ENCODE measurements at regions not wholly inside any gene's neighbourhood (a gene's known extent, or its start where the extent isn't known, plus 50 kb on each side); places are given as distances from the start of the nearest gene placed in this dataset.

GRCh38 chr1:194959795-194960194 lies 1648.4 kb downstream of the KCNT2 start:
- no peak for FAIRE-seq
- no peaks in the 10 kb centered on the region for H3K9me3 ChIP-seq (ENCODE audit: control insufficient read depth in 2 of 2, insufficient read depth in 1 of 2, low read depth in 1 of 2, low read length in 1 of 2)

GRCh38 chr1:194952171-194952570 lies 1656.1 kb downstream of the KCNT2 start:
- Histone ChIP-seq H3K9me3 (ENCODE audit: control insufficient read depth in 2 of 2, insufficient read depth in 1 of 2, low read depth in 1 of 2, low read length in 1 of 2) (no peaks in the 10 kb centered on the region), H3K4me1 (ENCODE audit: control insufficient read depth in 3 of 3, insufficient read depth in 2 of 3, low read depth in 1 of 3, low read length in 2 of 3) (no peaks in the 10 kb centered on the region), H3K36me3 (ENCODE audit: control insufficient read depth in 3 of 3, insufficient read depth in 2 of 3, low read depth in 1 of 3, low read length in 3 of 3) (no peaks in the 10 kb centered on the region), H3K27ac (ENCODE audit: low read depth in 1 of 3, low read length in 2 of 3) (no peak overlapping the region), H3K27me3 (ENCODE audit: control insufficient read depth in 3 of 3, insufficient read depth in 3 of 3, low read length in 3 of 3) (no peaks in the 10 kb centered on the region), H3K4me3 (ENCODE audit: low read depth in 1 of 3, low read length in 3 of 3) (no peak overlapping the region)
- FAIRE-seq: no peak
- DNase-seq: no peak
- 64 to 73% (median 71%) methylated on average over 6 of the region's 6 CpGs for WGBS, 3 donors

More at GRCh38 chr1:194959795-194960194, 1648.4 kb downstream of the KCNT2 start:
- 17 to 42% (median 29%) methylated on average over 1 of the region's 1 CpG for WGBS, 3 donors
- Histone ChIP-seq H3K36me3 (ENCODE audit: control insufficient read depth in 3 of 3, insufficient read depth in 2 of 3, low read depth in 1 of 3, low read length in 3 of 3) (no peaks in the 10 kb centered on the region), H3K4me3 (ENCODE audit: low read depth in 1 of 3, low read length in 3 of 3) (no peak overlapping the region), H3K4me1 (ENCODE audit: control insufficient read depth in 3 of 3, insufficient read depth in 2 of 3, low read depth in 1 of 3, low read length in 2 of 3) (no peaks in the 10 kb centered on the region), H3K27ac (ENCODE audit: low read depth in 1 of 3, low read length in 2 of 3) (no peak overlapping the region), H3K27me3 (ENCODE audit: control insufficient read depth in 3 of 3, insufficient read depth in 3 of 3, low read length in 3 of 3) (no peaks in the 10 kb centered on the region)
- DNase-seq: no peak

GRCh38 chr1:194950584-194950983 lies 1657.7 kb downstream of the KCNT2 start:
- H3K27ac ChIP-seq (ENCODE audit: low read depth in 1 of 3, low read length in 2 of 3): no peak overlapping the region
- no peaks in the 10 kb centered on the region for H3K27me3 ChIP-seq (ENCODE audit: control insufficient read depth in 3 of 3, insufficient read depth in 3 of 3, low read length in 3 of 3)
- H3K4me1 ChIP-seq (ENCODE audit: control insufficient read depth in 3 of 3, insufficient read depth in 2 of 3, low read depth in 1 of 3, low read length in 2 of 3): no peaks in the 10 kb centered on the region
- no peak overlapping the region for H3K4me3 ChIP-seq (ENCODE audit: low read depth in 1 of 3, low read length in 3 of 3)
- no peaks in the 10 kb centered on the region for H3K9me3 ChIP-seq (ENCODE audit: control insufficient read depth in 2 of 2, insufficient read depth in 1 of 2, low read depth in 1 of 2, low read length in 1 of 2)
- no peak for DNase-seq
- 78 to 87% (median 80%) methylated on average over 1 of the region's 1 CpG for WGBS, 3 donors
- no peak for FAIRE-seq
- no peaks in the 10 kb centered on the region for H3K36me3 ChIP-seq (ENCODE audit: control insufficient read depth in 3 of 3, insufficient read depth in 2 of 3, low read depth in 1 of 3, low read length in 3 of 3)

DNA sequence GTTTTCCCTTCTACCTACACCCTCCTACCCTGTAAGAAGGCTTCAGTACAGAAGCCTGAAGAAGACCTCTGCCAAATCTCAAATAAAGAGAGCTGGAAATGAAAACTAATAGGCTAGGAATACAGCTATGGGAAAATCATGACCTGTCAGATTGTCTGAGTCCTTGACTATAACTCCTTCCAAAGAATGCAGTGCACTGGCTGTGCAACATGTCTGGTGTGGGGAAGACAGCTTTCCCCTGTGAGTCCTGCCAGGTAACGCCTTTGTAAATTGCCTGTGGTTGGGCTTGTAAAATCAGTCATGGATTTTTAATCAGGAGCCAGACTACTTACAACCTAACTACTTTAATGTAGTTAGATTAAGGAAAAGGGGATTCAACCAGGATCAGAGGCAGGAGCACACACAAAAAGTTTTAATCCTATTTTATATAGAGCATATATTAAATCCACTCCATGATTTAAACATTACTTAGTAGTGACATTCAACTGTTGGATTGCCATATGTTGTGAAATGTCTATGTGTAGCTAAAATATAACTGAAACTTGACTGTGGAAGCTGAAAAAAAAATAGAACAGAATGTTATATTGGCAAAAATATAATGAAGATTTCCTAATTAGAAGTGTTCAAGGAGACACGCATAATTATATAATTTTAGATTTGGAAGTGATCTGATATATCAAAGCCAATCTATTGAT lies 1667.8 kb downstream of the KCNT2 start:
- Histone ChIP-seq H3K9me3 (ENCODE audit: control insufficient read depth in 2 of 2, insufficient read depth in 1 of 2, low read depth in 1 of 2, low read length in 1 of 2) (peaks cover 0 to 4% of the 10 kb centered on the region in 2 donors), H3K27me3 (ENCODE audit: control insufficient read depth in 3 of 3, insufficient read depth in 3 of 3, low read length in 3 of 3) (no peaks in the 10 kb centered on the region), H3K36me3 (ENCODE audit: control insufficient read depth in 3 of 3, insufficient read depth in 2 of 3, low read depth in 1 of 3, low read length in 3 of 3) (no peaks in the 10 kb centered on the region), H3K4me3 (ENCODE audit: low read depth in 1 of 3, low read length in 3 of 3) (no peak overlapping the region), H3K4me1 (ENCODE audit: control insufficient read depth in 3 of 3, insufficient read depth in 2 of 3, low read depth in 1 of 3, low read length in 2 of 3) (no peaks in the 10 kb centered on the region), H3K27ac (ENCODE audit: low read depth in 1 of 3, low read length in 2 of 3) (no peak overlapping the region)
- 66 to 76% (median 73%) methylated on average over 2 of the region's 2 CpGs for WGBS, 3 donors
- DNase-seq (no peak), FAIRE-seq (no peak)

DNA sequence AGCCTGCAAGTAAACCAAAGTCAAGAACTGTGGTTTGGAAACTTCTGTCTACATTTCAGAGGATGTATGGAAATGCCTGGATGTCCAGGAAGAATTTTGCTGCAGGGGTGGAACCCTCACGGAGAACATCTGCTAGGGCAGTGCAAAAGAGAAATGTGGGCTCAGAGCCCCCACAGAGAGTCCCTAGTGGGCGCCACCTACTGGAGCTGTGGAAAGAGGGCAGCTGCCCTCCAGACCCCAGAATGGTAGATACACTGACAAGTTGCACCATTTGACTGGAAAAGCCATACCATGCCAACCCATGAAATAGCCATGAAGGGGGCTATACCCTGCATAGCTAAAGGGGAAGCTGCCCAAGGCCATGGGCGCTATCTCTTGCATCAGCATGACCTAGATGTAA lies 1672.4 kb downstream of the KCNT2 start:
- Histone ChIP-seq H3K27ac (ENCODE audit: low read depth in 1 of 3, low read length in 2 of 3) (no peak overlapping the region), H3K4me1 (ENCODE audit: control insufficient read depth in 3 of 3, insufficient read depth in 2 of 3, low read depth in 1 of 3, low read length in 2 of 3) (no peaks in the 10 kb centered on the region), H3K9me3 (ENCODE audit: control insufficient read depth in 2 of 2, insufficient read depth in 1 of 2, low read depth in 1 of 2, low read length in 1 of 2) (peaks cover 0 to 4% of the 10 kb centered on the region in 2 donors), H3K27me3 (ENCODE audit: control insufficient read depth in 3 of 3, insufficient read depth in 3 of 3, low read length in 3 of 3) (no peaks in the 10 kb centered on the region), H3K4me3 (ENCODE audit: low read depth in 1 of 3, low read length in 3 of 3) (no peak overlapping the region), H3K36me3 (ENCODE audit: control insufficient read depth in 3 of 3, insufficient read depth in 2 of 3, low read depth in 1 of 3, low read length in 3 of 3) (no peaks in the 10 kb centered on the region)
- WGBS, 3 donors: 71 to 85% (median 84%) methylated on average over 3 of the region's 3 CpGs
- FAIRE-seq (no peak), DNase-seq (no peak)

DNA sequence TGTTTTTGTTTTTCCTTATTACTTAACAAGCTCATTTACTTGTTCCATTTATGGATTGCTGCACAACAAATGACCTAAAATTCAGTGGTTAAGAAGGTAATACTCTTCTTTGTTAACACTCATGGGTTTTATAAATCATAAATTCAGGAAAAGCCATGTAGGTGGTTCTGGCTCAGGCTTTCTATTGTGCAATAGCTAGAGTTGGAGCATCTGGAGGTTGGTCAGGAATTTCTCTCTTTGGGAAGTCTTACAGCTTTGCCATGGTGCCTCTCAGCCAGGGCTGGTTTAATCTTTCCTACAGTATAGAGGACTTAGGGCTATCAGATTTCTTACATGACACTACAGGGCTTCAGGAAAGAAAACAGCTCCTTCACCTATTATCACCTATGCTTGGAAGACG lies 1677.1 kb downstream of the KCNT2 start:
- H3K4me3 ChIP-seq (ENCODE audit: low read depth in 1 of 3, low read length in 3 of 3): no peak overlapping the region
- H3K27ac ChIP-seq (ENCODE audit: low read depth in 1 of 3, low read length in 2 of 3): no peak overlapping the region
- no peaks in the 10 kb centered on the region for H3K27me3 ChIP-seq (ENCODE audit: control insufficient read depth in 3 of 3, insufficient read depth in 3 of 3, low read length in 3 of 3)
- peaks cover 0 to 4% of the 10 kb centered on the region in 2 donors for H3K9me3 ChIP-seq (ENCODE audit: control insufficient read depth in 2 of 2, insufficient read depth in 1 of 2, low read depth in 1 of 2, low read length in 1 of 2)
- WGBS, 3 donors: 57 to 63% (median 58%) methylated on average over 1 of the region's 1 CpG
- H3K36me3 ChIP-seq (ENCODE audit: control insufficient read depth in 3 of 3, insufficient read depth in 2 of 3, low read depth in 1 of 3, low read length in 3 of 3): no peaks in the 10 kb centered on the region
- no peaks in the 10 kb centered on the region for H3K4me1 ChIP-seq (ENCODE audit: control insufficient read depth in 3 of 3, insufficient read depth in 2 of 3, low read depth in 1 of 3, low read length in 2 of 3)
- DNase-seq: no peak
- FAIRE-seq: no peak

GRCh38 chr1:194930132-194930531 lies 1678.1 kb downstream of the KCNT2 start:
- DNase-seq: no peak
- Histone ChIP-seq H3K9me3 (ENCODE audit: control insufficient read depth in 2 of 2, insufficient read depth in 1 of 2, low read depth in 1 of 2, low read length in 1 of 2) (no peaks in the 10 kb centered on the region), H3K4me3 (ENCODE audit: low read depth in 1 of 3, low read length in 3 of 3) (no peak overlapping the region), H3K4me1 (ENCODE audit: control insufficient read depth in 3 of 3, insufficient read depth in 2 of 3, low read depth in 1 of 3, low read length in 2 of 3) (no peaks in the 10 kb centered on the region), H3K36me3 (ENCODE audit: control insufficient read depth in 3 of 3, insufficient read depth in 2 of 3, low read depth in 1 of 3, low read length in 3 of 3) (no peaks in the 10 kb centered on the region), H3K27me3 (ENCODE audit: control insufficient read depth in 3 of 3, insufficient read depth in 3 of 3, low read length in 3 of 3) (no peaks in the 10 kb centered on the region), H3K27ac (ENCODE audit: low read depth in 1 of 3, low read length in 2 of 3) (no peak overlapping the region)
- no peak for FAIRE-seq
- WGBS, 3 donors: 50 to 70% (median 67%) methylated on average over 2 of the region's 2 CpGs

DNA sequence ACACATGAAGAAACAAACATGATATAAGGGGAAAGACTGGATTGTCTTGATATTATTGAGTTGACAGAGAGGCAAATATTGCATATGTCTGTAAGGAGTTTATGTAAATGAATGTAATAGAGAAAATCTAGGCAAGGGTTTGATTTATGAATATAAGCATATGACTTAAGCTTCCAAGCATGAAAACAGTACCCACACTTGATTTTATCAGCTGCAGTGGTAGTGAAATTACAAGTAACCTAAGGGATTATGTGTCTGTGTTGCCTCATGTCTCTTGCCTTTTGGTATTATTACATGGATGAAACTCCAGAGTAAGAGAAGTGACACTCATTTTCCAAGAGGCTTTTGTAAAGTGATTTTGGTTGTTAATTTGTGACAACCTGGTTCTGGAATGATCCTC lies 1678.9 kb downstream of the KCNT2 start:
- H3K36me3 ChIP-seq (ENCODE audit: control insufficient read depth in 3 of 3, insufficient read depth in 2 of 3, low read depth in 1 of 3, low read length in 3 of 3): no peaks in the 10 kb centered on the region
- FAIRE-seq: no peak

DNA sequence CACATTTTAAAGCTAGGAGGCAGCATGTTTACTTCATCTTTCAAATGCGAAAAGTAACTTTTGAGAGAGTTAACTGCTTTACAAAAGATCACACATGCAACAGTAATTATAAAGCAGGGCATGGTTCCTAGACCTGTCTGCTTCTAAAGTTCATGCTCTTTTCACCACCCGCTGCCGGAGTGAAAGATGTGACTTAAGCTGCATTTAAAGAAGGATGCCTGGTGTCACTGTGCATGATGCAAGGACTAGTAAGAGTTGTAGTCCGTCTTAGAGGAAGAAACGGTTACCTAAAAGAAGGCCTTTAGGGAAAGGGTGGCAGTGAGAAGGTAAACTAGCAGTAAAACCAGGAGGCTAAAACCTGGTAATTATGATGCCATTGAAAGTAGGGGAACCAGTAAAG lies 1689.1 kb downstream of the KCNT2 start:
- Histone ChIP-seq H3K27me3 (ENCODE audit: control insufficient read depth in 3 of 3, insufficient read depth in 3 of 3, low read length in 3 of 3) (no peaks in the 10 kb centered on the region), H3K36me3 (ENCODE audit: control insufficient read depth in 3 of 3, insufficient read depth in 2 of 3, low read depth in 1 of 3, low read length in 3 of 3) (no peaks in the 10 kb centered on the region), H3K4me3 (ENCODE audit: low read depth in 1 of 3, low read length in 3 of 3) (no peak overlapping the region), H3K4me1 (ENCODE audit: control insufficient read depth in 3 of 3, insufficient read depth in 2 of 3, low read depth in 1 of 3, low read length in 2 of 3) (no peaks in the 10 kb centered on the region), H3K9me3 (ENCODE audit: control insufficient read depth in 2 of 2, insufficient read depth in 1 of 2, low read depth in 1 of 2, low read length in 1 of 2) (no peaks in the 10 kb centered on the region), H3K27ac (ENCODE audit: low read depth in 1 of 3, low read length in 2 of 3) (no peak overlapping the region)
- FAIRE-seq (no peak), DNase-seq (no peak)
- WGBS, 3 donors: 87 to 95% (median 88%) methylated on average over 5 of the region's 5 CpGs

More for the DNA sequence above, 1678.9 kb downstream of the KCNT2 start:
- Histone ChIP-seq H3K9me3 (ENCODE audit: control insufficient read depth in 2 of 2, insufficient read depth in 1 of 2, low read depth in 1 of 2, low read length in 1 of 2) (peaks cover 0 to 2% of the 10 kb centered on the region in 2 donors), H3K27me3 (ENCODE audit: control insufficient read depth in 3 of 3, insufficient read depth in 3 of 3, low read length in 3 of 3) (no peaks in the 10 kb centered on the region), H3K4me1 (ENCODE audit: control insufficient read depth in 3 of 3, insufficient read depth in 2 of 3, low read depth in 1 of 3, low read length in 2 of 3) (no peaks in the 10 kb centered on the region), H3K27ac (ENCODE audit: low read depth in 1 of 3, low read length in 2 of 3) (no peak overlapping the region), H3K4me3 (ENCODE audit: low read depth in 1 of 3, low read length in 3 of 3) (no peak overlapping the region)
- DNase-seq: no peak
